RWPE2 (cell line): ENCODE measurements at regions not wholly inside any gene's neighbourhood (a gene's known extent, or its start where the extent isn't known, plus 50 kb on each side); places are given as distances from the start of the nearest gene placed in this dataset.
"Not testable (repeated sequence)": the region's sequence is repeated elsewhere in the genome, so short reads cannot be mapped to it uniquely, and the experiment has no call there.

Experiments used
- ATAC-seq: fragments of 200-7000 bp; cut with Tn5 transposase; 3 replicates; pipeline ENCODE4 v1.9.1; 2021; ENCODE audit warnings: low read depth
- DNase-seq: peaks from one replicate; pipeline ENCODE4 v3.0.0-alpha.2; 2020; ENCODE audit warnings: low spot score
- H3K27ac ChIP-seq: fragments of 450-650 bp; 2 replicates; pipeline ENCODE4 v1.5.1; 2017; ENCODE audit warnings: mild to moderate bottlenecking; ENCODE audit not compliant: poor library complexity, severe bottlenecking
- H3K27me3 ChIP-seq: fragments of 250-450 bp; sonication (Bioruptor Pico); 2 replicates; pipeline ENCODE4 v1.5.1; 2021; ENCODE audit warnings: mild to moderate bottlenecking, moderate library complexity; ENCODE audit not compliant: insufficient read depth, poor library complexity, severe bottlenecking
- H3K36me3 ChIP-seq: fragments of 250-450 bp; sonication (Bioruptor Pico); 2 replicates; pipeline ENCODE4 v1.5.1; 2020; ENCODE audit warnings: low read depth, mild to moderate bottlenecking, moderate library complexity
- H3K4me1 ChIP-seq: fragments of 250-450 bp; sonication (Bioruptor Pico); 2 replicates; pipeline ENCODE4 v1.5.1; 2021; ENCODE audit warnings: mild to moderate bottlenecking, moderate library complexity; ENCODE audit not compliant: insufficient read depth, poor library complexity, severe bottlenecking
- H3K4me3 ChIP-seq: fragments of 250-450 bp; sonication (Bioruptor Pico); 2 replicates; pipeline ENCODE4 v1.5.1; 2021; ENCODE audit warnings: mild to moderate bottlenecking, moderate library complexity; ENCODE audit not compliant: severe bottlenecking
- H3K9me3 ChIP-seq: fragments of 250-450 bp; sonication (Bioruptor Pico); 2 replicates; pipeline ENCODE4 v1.5.1; 2021; ENCODE audit warnings: mild to moderate bottlenecking, moderate library complexity; ENCODE audit not compliant: severe bottlenecking
- TF ChIP-seq, protein P1 (sequence below): fragments of 450-650 bp; IDR thresholded peaks from one replicate; pipeline ENCODE4 v1.5.1; 2017; ENCODE audit warnings: mild to moderate bottlenecking, moderate library complexity; ENCODE audit not compliant: poor library complexity, severe bottlenecking

DNA sequence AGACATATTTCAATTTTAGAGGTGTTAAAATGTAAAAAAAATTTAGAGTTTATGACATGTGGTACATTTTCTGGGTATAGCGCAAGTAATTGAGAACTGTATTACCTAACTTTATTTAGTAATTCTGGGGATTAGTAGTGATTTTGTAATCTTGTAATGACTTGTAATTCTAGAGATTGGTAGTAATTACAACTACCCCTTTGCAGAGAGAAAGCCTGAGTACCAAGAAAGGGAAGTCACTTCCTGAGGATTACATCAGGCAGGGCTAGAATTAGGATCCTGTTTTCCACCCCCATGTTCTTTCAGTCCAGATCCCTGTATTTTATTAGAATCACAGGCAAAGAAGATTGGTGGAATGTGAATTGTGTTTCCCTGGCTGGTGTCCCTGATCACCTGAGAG, 274.9 kb downstream of the KCNRG start:
- no peaks in the 10 kb centered on the region for H3K27me3 ChIP-seq
- H3K4me1 ChIP-seq, result no peaks in the 10 kb centered on the region
- no peaks in the 10 kb centered on the region for H3K36me3 ChIP-seq
- H3K9me3 ChIP-seq, result no peaks in the 10 kb centered on the region
- ATAC-seq (no peak), DNase-seq (no peak)
- H3K27ac ChIP-seq, result no peak overlapping the region
- TF ChIP-seq, protein P1, sequence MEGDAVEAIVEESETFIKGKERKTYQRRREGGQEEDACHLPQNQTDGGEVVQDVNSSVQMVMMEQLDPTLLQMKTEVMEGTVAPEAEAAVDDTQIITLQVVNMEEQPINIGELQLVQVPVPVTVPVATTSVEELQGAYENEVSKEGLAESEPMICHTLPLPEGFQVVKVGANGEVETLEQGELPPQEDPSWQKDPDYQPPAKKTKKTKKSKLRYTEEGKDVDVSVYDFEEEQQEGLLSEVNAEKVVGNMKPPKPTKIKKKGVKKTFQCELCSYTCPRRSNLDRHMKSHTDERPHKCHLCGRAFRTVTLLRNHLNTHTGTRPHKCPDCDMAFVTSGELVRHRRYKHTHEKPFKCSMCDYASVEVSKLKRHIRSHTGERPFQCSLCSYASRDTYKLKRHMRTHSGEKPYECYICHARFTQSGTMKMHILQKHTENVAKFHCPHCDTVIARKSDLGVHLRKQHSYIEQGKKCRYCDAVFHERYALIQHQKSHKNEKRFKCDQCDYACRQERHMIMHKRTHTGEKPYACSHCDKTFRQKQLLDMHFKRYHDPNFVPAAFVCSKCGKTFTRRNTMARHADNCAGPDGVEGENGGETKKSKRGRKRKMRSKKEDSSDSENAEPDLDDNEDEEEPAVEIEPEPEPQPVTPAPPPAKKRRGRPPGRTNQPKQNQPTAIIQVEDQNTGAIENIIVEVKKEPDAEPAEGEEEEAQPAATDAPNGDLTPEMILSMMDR, result no peak
- H3K4me3 ChIP-seq, result no peak overlapping the region

GRCh38 chr13:50291611-50292010, 276.4 kb downstream of the KCNRG start:
- DNase-seq (no peak), ATAC-seq (no peak)
- Histone ChIP-seq H3K27ac (no peak overlapping the region), H3K36me3 (no peaks in the 10 kb centered on the region), H3K9me3 (no peaks in the 10 kb centered on the region), H3K4me3 (no peak overlapping the region), H3K4me1 (no peaks in the 10 kb centered on the region), H3K27me3 (no peaks in the 10 kb centered on the region)
- TF ChIP-seq, protein P1, result no peak

- no peaks in the 10 kb centered on the region for H3K36me3 ChIP-seq
- ATAC-seq (no peak), DNase-seq (no peak)
- H3K4me1 ChIP-seq, result no peaks in the 10 kb centered on the region
- TF ChIP-seq, protein P1, result no peak
- no peak overlapping the region for H3K27ac ChIP-seq
- no peaks in the 10 kb centered on the region for H3K9me3 ChIP-seq
- H3K27me3 ChIP-seq, result no peaks in the 10 kb centered on the region
- H3K4me3 ChIP-seq, result no peak overlapping the region
These were observed 276.8 kb downstream of the KCNRG start for GRCh38 chr13:50292081-50292480.

DNA sequence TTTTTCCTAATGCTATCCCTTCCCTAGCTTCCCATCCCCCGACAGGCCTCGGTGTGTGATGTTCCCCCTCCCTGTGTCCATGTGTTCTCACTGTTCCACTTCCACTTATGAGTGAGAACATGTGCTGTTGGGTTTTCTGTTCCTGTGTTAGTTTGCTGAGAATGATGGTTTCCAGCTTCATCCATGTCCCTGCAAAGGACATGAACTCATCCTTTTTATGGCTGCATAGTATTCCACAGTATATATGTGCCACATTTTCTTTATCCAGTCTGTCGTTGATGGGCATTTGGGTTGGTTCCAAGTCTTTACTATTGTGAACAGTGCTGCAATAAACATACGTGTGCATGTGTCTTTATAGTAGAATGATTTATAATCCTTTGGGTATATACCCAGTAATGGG, 279.2 kb downstream of the KCNRG start:
- H3K9me3 ChIP-seq, DNase-seq, H3K27me3 ChIP-seq, H3K4me3 ChIP-seq, ATAC-seq, H3K27ac ChIP-seq, H3K4me1 ChIP-seq, H3K36me3 ChIP-seq: not testable (repeated sequence)

GRCh38 chr13:50299546-50300249, 284.5 kb downstream of the KCNRG start:
- H3K4me1 ChIP-seq, result no peaks in the 10 kb centered on the region
- ATAC-seq (no peak), DNase-seq (no peak)
- TF ChIP-seq, protein P1, result no peak
- H3K27me3 ChIP-seq, result no peaks in the 10 kb centered on the region
- H3K9me3 ChIP-seq, result no peaks in the 10 kb centered on the region
- no peaks in the 10 kb centered on the region for H3K36me3 ChIP-seq
- H3K27ac ChIP-seq, result no peak overlapping the region
- H3K4me3 ChIP-seq, result no peak overlapping the region
